GM11168 (cell line): ENCODE measurements at regions not wholly inside any gene's neighbourhood (a gene's known extent, or its start where the extent isn't known, plus 50 kb on each side); places are given as distances from the start of the nearest gene placed in this dataset.

Experiments used
- in situ Hi-C: fragments of 300-500 bp; cut with MboI; formaldehyde crosslinking; loops from one replicate; pipeline ENCODE4 v1.12.0; 2022; ENCODE audit warnings: low sequenced_read_pairs; ENCODE audit not compliant: unreplicated experiment

- in situ Hi-C loops: no loop called here
Observed at GRCh38 chr2:81196933-81197628, 892.5 kb upstream of the LRRTM1 start.

- in situ Hi-C loops: no loop called here
Observed at GRCh38 chr2:81196383-81196851, 891.9 kb upstream of the LRRTM1 start.

GRCh38 chr2:81195774-81196382, 891.3 kb upstream of the LRRTM1 start:
- in situ Hi-C loops: no loop called here

GRCh38 chr2:81195017-81195773, 890.6 kb upstream of the LRRTM1 start:
- in situ Hi-C loops: no loop called here

GRCh38 chr2:81194581-81194980, 890.0 kb upstream of the LRRTM1 start:
- in situ Hi-C loops: no loop called here

- in situ Hi-C loops: no loop called here
Observed at GRCh38 chr2:81194176-81194575, 889.6 kb upstream of the LRRTM1 start.

GRCh38 chr2:81181845-81182244, 877.3 kb upstream of the LRRTM1 start:
- in situ Hi-C loops: no loop called here

GRCh38 chr2:81171447-81171846, 866.9 kb upstream of the LRRTM1 start:
- in situ Hi-C loops: no loop called here

GRCh38 chr2:81163583-81163982, 859.0 kb upstream of the LRRTM1 start:
- in situ Hi-C loops: no loop called here

GRCh38 chr2:81158505-81158904, 854.0 kb upstream of the LRRTM1 start:
- in situ Hi-C loops: no loop called here

GRCh38 chr2:81148323-81148722, 843.8 kb upstream of the LRRTM1 start:
- in situ Hi-C loops: no loop called here

- in situ Hi-C loops: no loop called here
Observed at GRCh38 chr2:81136296-81136695, 831.7 kb upstream of the LRRTM1 start.

GRCh38 chr2:81097361-81097760, 792.8 kb upstream of the LRRTM1 start:
- in situ Hi-C loops: no loop called here

GRCh38 chr2:81093031-81093430, 788.5 kb upstream of the LRRTM1 start:
- in situ Hi-C loops: no loop called here

GRCh38 chr2:81087646-81088045, 783.1 kb upstream of the LRRTM1 start:
- in situ Hi-C loops: no loop called here

GRCh38 chr2:81084101-81084500, 779.5 kb upstream of the LRRTM1 start:
- in situ Hi-C loops: no loop called here

GRCh38 chr2:81078631-81079030, 774.1 kb upstream of the LRRTM1 start:
- in situ Hi-C loops: no loop called here

- in situ Hi-C loops: no loop called here
Observed at GRCh38 chr2:81078102-81078501, 773.5 kb upstream of the LRRTM1 start.

- in situ Hi-C loops: no loop called here
Observed at GRCh38 chr2:81077396-81077795, 772.8 kb upstream of the LRRTM1 start.

GRCh38 chr2:81073412-81073811, 768.9 kb upstream of the LRRTM1 start:
- in situ Hi-C loops: no loop called here

GRCh38 chr2:81068144-81068543, 763.6 kb upstream of the LRRTM1 start:
- in situ Hi-C loops: no loop called here
